ENCODE measurements at regions not wholly inside any gene's neighbourhood (a gene's known extent, or its start where the extent isn't known, plus 50 kb on each side); places are given as distances from the start of the nearest gene placed in this dataset.

DNA sequence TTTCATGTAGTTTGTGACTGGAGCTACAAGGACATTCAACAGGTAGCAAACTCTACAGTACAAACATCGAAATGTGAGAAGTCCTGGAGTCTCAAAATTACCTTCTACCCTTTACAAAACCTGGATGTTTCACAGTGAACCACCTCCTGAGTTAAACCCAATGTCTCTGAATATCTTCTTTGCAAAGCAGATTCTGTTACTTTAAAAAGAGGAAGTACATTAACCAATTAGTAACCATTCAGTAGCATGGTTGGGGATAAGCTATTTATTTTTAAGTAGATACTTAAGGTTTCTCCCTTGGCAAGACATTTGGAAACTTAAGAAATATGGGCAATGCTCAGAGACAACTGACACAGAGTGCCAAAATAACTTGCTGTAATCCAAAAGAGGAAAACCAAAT, 371.9 kb upstream of the NWD2 start:
- TF ChIP-seq, protein P1, sequence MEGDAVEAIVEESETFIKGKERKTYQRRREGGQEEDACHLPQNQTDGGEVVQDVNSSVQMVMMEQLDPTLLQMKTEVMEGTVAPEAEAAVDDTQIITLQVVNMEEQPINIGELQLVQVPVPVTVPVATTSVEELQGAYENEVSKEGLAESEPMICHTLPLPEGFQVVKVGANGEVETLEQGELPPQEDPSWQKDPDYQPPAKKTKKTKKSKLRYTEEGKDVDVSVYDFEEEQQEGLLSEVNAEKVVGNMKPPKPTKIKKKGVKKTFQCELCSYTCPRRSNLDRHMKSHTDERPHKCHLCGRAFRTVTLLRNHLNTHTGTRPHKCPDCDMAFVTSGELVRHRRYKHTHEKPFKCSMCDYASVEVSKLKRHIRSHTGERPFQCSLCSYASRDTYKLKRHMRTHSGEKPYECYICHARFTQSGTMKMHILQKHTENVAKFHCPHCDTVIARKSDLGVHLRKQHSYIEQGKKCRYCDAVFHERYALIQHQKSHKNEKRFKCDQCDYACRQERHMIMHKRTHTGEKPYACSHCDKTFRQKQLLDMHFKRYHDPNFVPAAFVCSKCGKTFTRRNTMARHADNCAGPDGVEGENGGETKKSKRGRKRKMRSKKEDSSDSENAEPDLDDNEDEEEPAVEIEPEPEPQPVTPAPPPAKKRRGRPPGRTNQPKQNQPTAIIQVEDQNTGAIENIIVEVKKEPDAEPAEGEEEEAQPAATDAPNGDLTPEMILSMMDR (IDR thresholded peaks at IDR 0.05): no peak
- TF ChIP-seq POLR2AphosphoS5 (IDR thresholded peaks at IDR 0.05): no peak
- TF ChIP-seq EP300 (IDR thresholded peaks at IDR 0.05): no peak
- TF ChIP-seq POLR2A (IDR thresholded peaks at IDR 0.05): no peak

Data from stomach (tissue), 4 donors.